K562 (cell line): ENCODE measurements at regions not wholly inside any gene's neighbourhood (a gene's known extent, or its start where the extent isn't known, plus 50 kb on each side); places are given as distances from the start of the nearest gene placed in this dataset.

ENCODE experiments used
- ATAC-seq: fragments of 200-7000 bp; cut with Tn5 transposase; 3 replicates; pipeline ENCODE4 v1.9.1; 2020; ENCODE audit warnings: moderate library complexity
- BruUV-seq: library from RNA; stranded (reverse); fragments of 400-500 nt; replicated peaks from 2 replicates; lab custom pipeline; 2021; lab: Mats Ljungman, UMichigan
- CTCF ChIA-PET: fragments of 300-600 bp; formaldehyde crosslinking; extraction: SDS; loops from one replicate; lab custom pipeline; 2021; ENCODE audit warnings: low intra/inter-chr PET ratio; lab: Yijun Ruan, JAX
- POLR2A ChIA-PET: fragments of 300-600, 350-650 bp; sonication (Branson Sonifier 250); formaldehyde crosslinking; extraction: SDS; loops from one replicate; lab custom pipeline; 2021; ENCODE audit warnings: antibody characterized with exemption, inconsistent platforms; lab: Yijun Ruan, JAX
- DNase-seq, 4 experiments: peaks; one replicate each; pipeline versions ENCODE4 v3.0.0 to v3.0.0-alpha.2; 2011 to 2018; ENCODE audit warnings: low spot score in 3 of 4, mixed read lengths in 3 of 4; ENCODE audit errors: extremely low read depth in 1 of 4
- FAIRE-seq: peaks from 2 replicates; lab custom pipeline; 2011; peaks lifted over from hg19 to GRCh38; lab: Jason Lieb, UNC
- H2AFZ ChIP-seq: 2 replicates; pipeline ENCODE4 v1.6.0; 2011; ENCODE audit warnings: low read depth, low read length, control low read depth, inconsistent platforms
- H3K27ac ChIP-seq: fragments of 200-600 bp; 3 replicates; pipeline ENCODE4 v1.8.0; 2011; ENCODE audit warnings: low read depth, mild to moderate bottlenecking, control low read depth, inconsistent platforms, low read length, moderate library complexity, mixed read lengths; ENCODE audit errors: extremely low read depth
- H3K27me3 ChIP-seq, 2 experiments: fragments of 300-600 bp in 1 of 2; 2 replicates in 1 of 2; 3 replicates in 1 of 2; pipeline versions ENCODE4 v1.6.0 to v1.8.0; 2011; ENCODE audit warnings: inconsistent platforms in 2 of 2, low read length in 2 of 2, mild to moderate bottlenecking in 1 of 2, mixed read lengths in 1 of 2, moderate library complexity in 1 of 2; ENCODE audit not compliant: control insufficient read depth in 2 of 2, insufficient read depth in 2 of 2
- H3K36me3 ChIP-seq: fragments of 300-600 bp; 3 replicates; pipeline ENCODE4 v1.8.0; 2011; ENCODE audit warnings: mild to moderate bottlenecking, low read length, inconsistent platforms; ENCODE audit not compliant: control insufficient read depth, insufficient read depth
- H3K4me1 ChIP-seq, 2 experiments: fragments of 200-600 bp in 1 of 2; replicated peaks in 1 of 2; 2 replicates in 1 of 2; 3 replicates in 1 of 2; pipeline versions ENCODE4 v1.5.1 to v1.8.0; 2011; ENCODE audit warnings: inconsistent platforms in 2 of 2, low read length in 2 of 2, mild to moderate bottlenecking in 1 of 2, mixed read lengths in 1 of 2, moderate library complexity in 1 of 2; ENCODE audit not compliant: control insufficient read depth in 2 of 2, insufficient read depth in 2 of 2
- H3K4me2 ChIP-seq: 2 replicates; pipeline ENCODE4 v1.6.1; 2011; ENCODE audit warnings: low read length, control low read depth, inconsistent platforms, mixed read lengths; ENCODE audit not compliant: insufficient read depth
- H3K4me3 ChIP-seq: fragments of 200-600 bp; sonication (generic), shearing (Covaris generic); 2 replicates; pipeline ENCODE4 v1.5.1; 2016; ENCODE audit warnings: control low read depth, inconsistent platforms
- H3K79me2 ChIP-seq: fragments of 200-600 bp; 3 replicates; pipeline ENCODE4 v1.8.0; 2011; ENCODE audit warnings: low read length, inconsistent platforms; ENCODE audit not compliant: control insufficient read depth, insufficient read depth
- H3K9ac ChIP-seq, 2 experiments: 2 replicates each; pipeline versions ENCODE4 v1.6.0 to v1.6.1; 2011; ENCODE audit warnings: low read depth in 2 of 2, low read length in 2 of 2, control low read depth in 1 of 2, inconsistent platforms in 1 of 2, mild to moderate bottlenecking in 1 of 2, mixed read lengths in 1 of 2; ENCODE audit not compliant: insufficient read depth in 1 of 2
- H3K9me1 ChIP-seq: one replicate; pipeline ENCODE4 v1.6.0; 2011; ENCODE audit warnings: inconsistent platforms, mild to moderate bottlenecking, low read length, moderate library complexity; ENCODE audit not compliant: control insufficient read depth, insufficient read depth
- H3K9me3 ChIP-seq: replicated peaks from 2 replicates; pipeline ENCODE4 v1.5.1; 2011; ENCODE audit warnings: low read depth, low read length, inconsistent platforms; ENCODE audit not compliant: control insufficient read depth, insufficient read depth
- H4K20me1 ChIP-seq: replicated peaks from 2 replicates; pipeline ENCODE4 v1.6.1; 2011; ENCODE audit warnings: low read length, inconsistent platforms, mixed read lengths; ENCODE audit not compliant: control insufficient read depth, insufficient read depth
- ARID1B ChIP-seq: fragments of 450-650 bp; IDR thresholded peaks from 2 replicates; pipeline ENCODE4 v1.6.1; 2016; ENCODE audit warnings: antibody characterized with exemption, mild to moderate bottlenecking, inconsistent platforms
- CEBPG ChIP-seq, 3 experiments: fragments of 200-800 bp in 1 of 3; sonication (Bioruptor generic) in 1 of 3; sonication (generic) in 1 of 3; formaldehyde crosslinking in 1 of 3; IDR thresholded peaks in 2 of 3; conservative IDR thresholded peaks in 1 of 3; 2 replicates each; pipeline versions ENCODE4 v1.6.1 to v1.8.0; 2016 to 2022; ENCODE audit warnings: missing compliant biosample characterization in 2 of 3, missing genetic modification characterization in 2 of 3, mild to moderate bottlenecking in 1 of 3, missing genetic modification reagents in 1 of 3
- DMBX1 ChIP-seq: fragments of 250-450 bp; sonication (Bioruptor Pico); IDR thresholded peaks from 2 replicates; pipeline ENCODE4 v1.8.0; 2022; ENCODE audit warnings: inconsistent platforms, mild to moderate bottlenecking, moderate library complexity, borderline replicate concordance
- DPF2 ChIP-seq: fragments of 450-650 bp; IDR thresholded peaks from 2 replicates; pipeline ENCODE4 v1.6.1; 2016
- EP300 ChIP-seq: IDR thresholded peaks from 2 replicates; pipeline ENCODE4 v1.6.1; 2012; ENCODE audit warnings: low read length, improper control_type of control experiment
- ETS2 ChIP-seq: IDR thresholded peaks from 2 replicates; pipeline ENCODE4 v1.6.1; 2016; ENCODE audit warnings: borderline replicate concordance, missing genetic modification characterization, mild to moderate bottlenecking, moderate library complexity, missing compliant biosample characterization; ENCODE audit not compliant: poor library complexity, severe bottlenecking
- NFIC ChIP-seq: fragments of 450-650 bp; IDR thresholded peaks from 2 replicates; pipeline ENCODE4 v1.6.1; 2017; ENCODE audit warnings: mild to moderate bottlenecking, inconsistent platforms
- NFRKB ChIP-seq: fragments of 450-650 bp; IDR thresholded peaks from 2 replicates; pipeline ENCODE4 v1.6.1; 2016; ENCODE audit warnings: low read depth
- TCF3 ChIP-seq: sonication (generic); formaldehyde crosslinking; IDR thresholded peaks from 2 replicates; pipeline ENCODE4 v1.4.0; 2020; ENCODE audit warnings: mild to moderate bottlenecking, missing genetic modification reagents
- TRIM25 ChIP-seq: fragments of 450-650 bp; IDR thresholded peaks from 2 replicates; pipeline ENCODE4 v1.7.0; 2016; ENCODE audit warnings: borderline replicate concordance
- U2AF2 ChIP-seq: fragments of 200-400 bp; formaldehyde crosslinking; optimal IDR thresholded peaks from 2 replicates; pipeline ENCODE3; 2017; ENCODE audit warnings: low read depth, mild to moderate bottlenecking, low read length
- VEZF1 ChIP-seq: fragments of 200-800 bp; sonication (Bioruptor generic); IDR thresholded peaks from 2 replicates; pipeline ENCODE4 v1.6.1; 2017; ENCODE audit warnings: missing genetic modification characterization, missing compliant biosample characterization
- ZBTB1 ChIP-seq: sonication (generic); formaldehyde crosslinking; IDR thresholded peaks from 2 replicates; pipeline ENCODE4 v1.8.1; 2023; ENCODE audit warnings: missing genetic modification reagents, low read depth, mild to moderate bottlenecking, borderline replicate concordance
- ZNF146 ChIP-seq: IDR thresholded peaks from one replicate; pipeline ENCODE4 v1.6.1; 2018; ENCODE audit warnings: missing compliant biosample characterization; ENCODE audit not compliant: unreplicated experiment
- ZNF354B ChIP-seq: fragments of 250-450 bp; sonication (Bioruptor Pico); IDR thresholded peaks from 2 replicates; pipeline ENCODE4 v1.4.0; 2020
- ZNF668 ChIP-seq: fragments of 250-450 bp; sonication (Bioruptor Pico); IDR thresholded peaks from 2 replicates; pipeline ENCODE4 v1.8.0; 2022; ENCODE audit warnings: mild to moderate bottlenecking, inconsistent platforms
- WGBS: fragments of 100-300 bp; shearing (Covaris generic); methylation state at CpG from one replicate; pipeline ENCODE4 v1.1.6; 2016; ENCODE audit warnings: low coverage, mixed read lengths; ENCODE audit not compliant: insufficient coverage; ENCODE audit errors: missing lambda C conversion rate; 5-methylcytosine and 5-hydroxymethylcytosine counted together
- in situ Hi-C: fragments of 300-500 bp; cut with MboI; formaldehyde crosslinking; loops from 4 replicates; pipeline ENCODE4 v1.15.0; 2018; ENCODE audit warnings: inconsistent platforms, mixed read lengths
- intact Hi-C: fragments of 100-400 bp; cut with micrococcal nuclease; formaldehyde crosslinking; loops from 2 replicates; pipeline ENCODE4 v1.14.2; 2022

DNA sequence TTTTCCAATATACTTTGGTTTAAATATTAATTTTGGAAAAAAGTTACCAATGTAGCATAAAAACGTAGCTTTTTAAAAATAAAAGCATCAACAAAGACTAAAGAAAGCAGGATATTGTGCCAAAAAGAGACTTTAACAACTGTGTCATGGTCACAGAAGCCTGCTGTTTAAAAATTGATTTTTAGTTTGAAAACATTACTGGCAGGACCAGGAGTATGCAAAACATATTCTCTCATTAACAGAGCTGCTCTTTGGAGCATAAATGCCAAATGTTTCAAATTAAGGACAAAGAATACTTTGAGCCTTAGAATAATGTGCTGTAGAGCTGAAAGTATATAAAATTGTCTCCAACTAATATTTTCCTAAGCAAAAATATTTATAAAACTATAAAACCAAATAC lies 279.0 kb downstream of the ARAP2 start:
- ChIA-PET POLR2A (no interaction called here), CTCF (no interaction called here)
- H3K9me3 ChIP-seq: no peaks in the 10 kb centered on the region
- DNase-seq (no peak), FAIRE-seq (no peak), ATAC-seq (no peak)
- no peaks in the 10 kb centered on the region for H3K27me3 ChIP-seq
- in situ Hi-C loops: no loop called here
- no peaks in the 10 kb centered on the region for H3K79me2 ChIP-seq
- WGBS: 0% methylated on average over 1 of the region's 1 CpG
- no peak overlapping the region for H2AFZ ChIP-seq
- no peaks in the 10 kb centered on the region for H3K9me1 ChIP-seq
- no peak overlapping the region for H3K4me2 ChIP-seq
- no TSS peak for BruUV-seq
- TF ChIP-seq DMBX1 (CRISPR knock-in tag): no peak
- no peak for TF ChIP-seq ARID1B
- intact Hi-C loops: no loop called here
- no peaks in the 10 kb centered on the region for H3K4me1 ChIP-seq
- H3K36me3 ChIP-seq: no peaks in the 10 kb centered on the region
- no peak overlapping the region for H3K27ac ChIP-seq
- H3K4me3 ChIP-seq: no peak overlapping the region
- H4K20me1 ChIP-seq: no peaks in the 10 kb centered on the region
- no peak overlapping the region for H3K9ac ChIP-seq

DNA sequence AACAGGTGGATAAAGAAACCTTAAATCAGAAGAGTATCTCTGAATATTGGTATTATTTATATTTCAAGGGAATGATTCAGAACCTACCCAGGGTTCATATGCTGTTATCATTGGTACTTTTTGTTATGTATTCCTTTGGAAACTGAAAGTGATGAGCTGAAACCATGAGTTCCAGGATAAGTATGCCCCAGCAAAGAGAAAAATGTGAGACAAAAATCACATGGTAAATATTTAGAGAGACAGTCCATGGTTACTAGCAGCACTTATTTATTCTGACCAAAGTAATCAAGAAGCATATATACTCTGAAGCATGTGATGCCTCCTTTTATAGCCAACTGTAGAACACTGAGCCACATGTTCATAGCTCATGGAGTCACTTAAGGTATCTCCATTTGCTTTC lies 277.7 kb downstream of the ARAP2 start:
- Histone ChIP-seq H3K9me1 (no peaks in the 10 kb centered on the region), H4K20me1 (no peaks in the 10 kb centered on the region), H3K27ac (no peak overlapping the region), H3K9me3 (no peaks in the 10 kb centered on the region), H3K79me2 (no peaks in the 10 kb centered on the region), H3K9ac (no peak overlapping the region), H3K4me3 (no peak overlapping the region), H3K4me2 (no peak overlapping the region), H3K27me3 (no peaks in the 10 kb centered on the region), H3K36me3 (no peaks in the 10 kb centered on the region), H2AFZ (no peak overlapping the region), H3K4me1 (no peaks in the 10 kb centered on the region)
- DNase-seq (no peak), FAIRE-seq (no peak), ATAC-seq (no peak)
- in situ Hi-C loops: no loop called here
- CTCF ChIA-PET: no interaction called here
- POLR2A ChIA-PET: no interaction called here
- intact Hi-C loops: no loop called here
- no TSS peak for BruUV-seq
- no peak for TF ChIP-seq VEZF1 (CRISPR knock-in tag)
- TF ChIP-seq TCF3 (CRISPR knock-in tag): no peak
- no peak for TF ChIP-seq NFRKB
- no peak for TF ChIP-seq CEBPG (CRISPR knock-in tag; IDR thresholded peaks at IDR 0.05)
- no peak for TF ChIP-seq CEBPG (tag; conservative IDR thresholded peaks at IDR 0.05 in 1 of 2, IDR thresholded peaks at IDR 0.05 in 1 of 2)
- no peak for TF ChIP-seq U2AF2
- no peak for TF ChIP-seq ZNF354B (CRISPR knock-in tag)
- no peak for TF ChIP-seq EP300
- TF ChIP-seq NFIC: no peak
- TF ChIP-seq ZNF146 (CRISPR knock-in tag): no peak
- TF ChIP-seq DPF2: no peak
- no peak for TF ChIP-seq TRIM25
- TF ChIP-seq ZBTB1 (CRISPR knock-in tag): no peak
- no peak for TF ChIP-seq ZNF668 (CRISPR knock-in tag)
- TF ChIP-seq ETS2: no peak
